ENCODE measurements at regions not wholly inside any gene's neighbourhood (a gene's known extent, or its start where the extent isn't known, plus 50 kb on each side); places are given as distances from the start of the nearest gene placed in this dataset.

- Histone ChIP-seq H2AFZ (ENCODE audit: control insufficient read depth, low read length) (no peak overlapping the region), H3K27ac (ENCODE audit: control insufficient read depth, insufficient read depth, low read length) (no peak overlapping the region), H3K36me3 (ENCODE audit: control insufficient read depth in 2 of 2, extremely low read depth in 1 of 2, insufficient read depth in 2 of 2, low read length in 2 of 2) (no peaks in the 10 kb centered on the region), H3K4me3 (ENCODE audit: control insufficient read depth in 2 of 3, extremely low read depth in 1 of 3, insufficient read depth in 2 of 3, low read depth in 1 of 3, low read length in 3 of 3) (no peak overlapping the region), H3K4me2 (ENCODE audit: control insufficient read depth, extremely low read depth, insufficient read depth, low read depth, low read length) (no peak overlapping the region), H4K20me1 (ENCODE audit: control insufficient read depth, extremely low read depth, insufficient read depth, low read length) (no peaks in the 10 kb centered on the region), H3K9ac (ENCODE audit: control insufficient read depth, extremely low read depth, insufficient read depth, low read length) (no peak overlapping the region), H3K9me1 (ENCODE audit: control insufficient read depth, extremely low read depth, insufficient read depth, low read length) (no peaks in the 10 kb centered on the region), H3K9me3 (ENCODE audit: control insufficient read depth, low read depth, low read length) (peaks cover 4% of the 10 kb centered on the region), H3K27me3 (ENCODE audit: control insufficient read depth, extremely low read depth, insufficient read depth, low read length) (no peaks in the 10 kb centered on the region), H3K4me1 (ENCODE audit: control insufficient read depth, extremely low read depth, insufficient read depth, low read length) (no peaks in the 10 kb centered on the region), H3K79me2 (ENCODE audit: control insufficient read depth, insufficient read depth, low read length) (no peaks in the 10 kb centered on the region)
- dilution Hi-C loops (cut with MboI; ENCODE audit: extremely low pct_ligation_motif_present, low sequenced_read_pairs) = no loop called here
- TF ChIP-seq, protein P1, sequence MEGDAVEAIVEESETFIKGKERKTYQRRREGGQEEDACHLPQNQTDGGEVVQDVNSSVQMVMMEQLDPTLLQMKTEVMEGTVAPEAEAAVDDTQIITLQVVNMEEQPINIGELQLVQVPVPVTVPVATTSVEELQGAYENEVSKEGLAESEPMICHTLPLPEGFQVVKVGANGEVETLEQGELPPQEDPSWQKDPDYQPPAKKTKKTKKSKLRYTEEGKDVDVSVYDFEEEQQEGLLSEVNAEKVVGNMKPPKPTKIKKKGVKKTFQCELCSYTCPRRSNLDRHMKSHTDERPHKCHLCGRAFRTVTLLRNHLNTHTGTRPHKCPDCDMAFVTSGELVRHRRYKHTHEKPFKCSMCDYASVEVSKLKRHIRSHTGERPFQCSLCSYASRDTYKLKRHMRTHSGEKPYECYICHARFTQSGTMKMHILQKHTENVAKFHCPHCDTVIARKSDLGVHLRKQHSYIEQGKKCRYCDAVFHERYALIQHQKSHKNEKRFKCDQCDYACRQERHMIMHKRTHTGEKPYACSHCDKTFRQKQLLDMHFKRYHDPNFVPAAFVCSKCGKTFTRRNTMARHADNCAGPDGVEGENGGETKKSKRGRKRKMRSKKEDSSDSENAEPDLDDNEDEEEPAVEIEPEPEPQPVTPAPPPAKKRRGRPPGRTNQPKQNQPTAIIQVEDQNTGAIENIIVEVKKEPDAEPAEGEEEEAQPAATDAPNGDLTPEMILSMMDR (optimal IDR thresholded peaks at IDR 0.05 in 1 of 3, IDR thresholded peaks at IDR 0.05 in 1 of 3, conservative IDR thresholded peaks at IDR 0.05 in 1 of 3; ENCODE audit: extremely low read depth in 1 of 3, insufficient read depth in 2 of 3, low read length in 3 of 3) = no peak
- TF ChIP-seq EZH2 (IDR thresholded peaks at IDR 0.05; ENCODE audit: low read length) = no peak
- FAIRE-seq (no peak), DNase-seq (ENCODE audit: low read depth, low spot score) (no peak)
Observed at GRCh38 chr18:78295262-78295661, 684.4 kb upstream of the SALL3 start.

GRCh38 chr18:78296166-78296565 is 683.5 kb upstream of the SALL3 start:
- no peak for FAIRE-seq
- H3K4me3 ChIP-seq (ENCODE audit: control insufficient read depth in 2 of 3, extremely low read depth in 1 of 3, insufficient read depth in 2 of 3, low read depth in 1 of 3, low read length in 3 of 3) = no peak overlapping the region
- H3K27ac ChIP-seq (ENCODE audit: control insufficient read depth, insufficient read depth, low read length) = no peak overlapping the region

More at GRCh38 chr18:78296166-78296565, 683.5 kb upstream of the SALL3 start:
- DNase-seq (ENCODE audit: low read depth, low spot score) = no peak
- H4K20me1 ChIP-seq (ENCODE audit: control insufficient read depth, extremely low read depth, insufficient read depth, low read length) = no peaks in the 10 kb centered on the region
- no peak overlapping the region for H3K4me2 ChIP-seq (ENCODE audit: control insufficient read depth, extremely low read depth, insufficient read depth, low read depth, low read length)
- H3K9ac ChIP-seq (ENCODE audit: control insufficient read depth, extremely low read depth, insufficient read depth, low read length) = no peak overlapping the region
- dilution Hi-C loops (cut with MboI; ENCODE audit: extremely low pct_ligation_motif_present, low sequenced_read_pairs) = no loop called here
- no peaks in the 10 kb centered on the region for H3K36me3 ChIP-seq (ENCODE audit: control insufficient read depth in 2 of 2, extremely low read depth in 1 of 2, insufficient read depth in 2 of 2, low read length in 2 of 2)
- H3K9me1 ChIP-seq (ENCODE audit: control insufficient read depth, extremely low read depth, insufficient read depth, low read length) = no peaks in the 10 kb centered on the region
- H3K4me1 ChIP-seq (ENCODE audit: control insufficient read depth, extremely low read depth, insufficient read depth, low read length) = no peaks in the 10 kb centered on the region
- peaks cover 4% of the 10 kb centered on the region for H3K9me3 ChIP-seq (ENCODE audit: control insufficient read depth, low read depth, low read length)
- no peaks in the 10 kb centered on the region for H3K79me2 ChIP-seq (ENCODE audit: control insufficient read depth, insufficient read depth, low read length)
- H3K27me3 ChIP-seq (ENCODE audit: control insufficient read depth, extremely low read depth, insufficient read depth, low read length) = no peaks in the 10 kb centered on the region
- H2AFZ ChIP-seq (ENCODE audit: control insufficient read depth, low read length) = no peak overlapping the region
- TF ChIP-seq, protein P1 (optimal IDR thresholded peaks at IDR 0.05 in 1 of 3, IDR thresholded peaks at IDR 0.05 in 1 of 3, conservative IDR thresholded peaks at IDR 0.05 in 1 of 3; ENCODE audit: extremely low read depth in 1 of 3, insufficient read depth in 2 of 3, low read length in 3 of 3) = no peak
- no peak for TF ChIP-seq EZH2 (IDR thresholded peaks at IDR 0.05; ENCODE audit: low read length)

Measured in keratinocyte (primary cell).